G401 (cell line): ENCODE measurements at regions not wholly inside any gene's neighbourhood (a gene's known extent, or its start where the extent isn't known, plus 50 kb on each side); places are given as distances from the start of the nearest gene placed in this dataset.
"Not testable (repeated sequence)": the region's sequence is repeated elsewhere in the genome, so short reads cannot be mapped to it uniquely, and the experiment has no call there.

Experiments
- DNase-seq: peaks from one replicate; pipeline ENCODE4 v3.0.0-alpha.2; 2015; ENCODE audit warnings: low spot score
- in situ Hi-C: cut with HindIII; loops from 2 replicates; pipeline ENCODE4 v1.10.0; 2016; ENCODE audit warnings: low sequenced_read_pairs, mixed read lengths

DNA sequence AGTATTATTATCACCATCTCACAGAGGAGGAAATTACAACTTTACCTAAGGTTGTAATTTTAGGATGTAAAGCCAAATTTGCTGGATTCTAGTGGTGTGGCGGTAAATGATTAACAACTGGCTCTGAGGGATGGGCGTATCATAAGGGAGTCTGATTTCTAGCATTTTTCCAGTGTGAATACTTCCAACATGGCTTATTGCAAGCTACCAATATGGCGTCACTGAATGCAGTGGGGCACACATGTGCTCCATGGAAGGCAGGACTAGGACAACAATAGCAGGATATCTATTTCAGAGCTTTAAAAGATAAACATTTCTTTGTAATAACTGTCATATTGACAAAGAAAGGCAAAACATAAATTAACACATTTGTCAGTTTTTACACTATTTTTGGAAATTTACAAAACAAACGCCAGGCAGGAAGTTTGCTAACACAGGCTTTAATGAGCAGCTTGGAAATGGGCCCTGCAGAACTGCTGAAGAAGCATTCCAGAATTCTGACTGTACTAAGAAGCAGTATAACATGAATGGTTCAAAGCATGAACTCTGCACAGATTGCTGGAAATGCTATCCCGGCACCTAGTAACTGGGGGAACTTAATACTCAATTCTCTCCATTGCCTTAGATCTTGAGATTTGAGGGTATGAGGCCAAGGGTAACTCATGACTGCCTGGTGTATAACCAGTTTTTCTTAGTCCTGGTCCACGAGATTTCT is 439.3 kb upstream of the MAP2 start:
- in situ Hi-C loops: no loop called here
- no peak for DNase-seq

DNA sequence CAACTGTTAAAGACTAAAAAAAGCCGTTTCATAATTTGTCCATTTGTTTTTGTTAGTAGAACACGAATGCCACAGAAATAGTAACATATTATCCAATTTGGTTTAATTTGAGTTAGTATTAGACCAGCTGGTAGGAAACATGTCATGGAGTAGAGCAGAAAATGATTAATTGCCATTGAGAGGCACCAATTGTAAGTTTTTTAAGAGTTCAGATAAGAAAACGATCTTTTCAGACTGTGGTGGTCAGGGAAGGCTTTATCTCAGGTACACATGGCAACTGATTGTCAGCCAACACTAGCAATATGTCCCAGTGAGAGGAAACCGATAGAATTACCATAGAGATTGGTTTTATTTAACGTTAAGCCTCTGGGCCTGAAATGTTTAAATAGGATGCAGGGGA is 438.2 kb upstream of the MAP2 start:
- in situ Hi-C loops: no loop called here
- no peak for DNase-seq

GRCh38 chr2:208990716-208991115 is 433.1 kb upstream of the MAP2 start:
- in situ Hi-C loops: no loop called here
- no peak for DNase-seq

DNA sequence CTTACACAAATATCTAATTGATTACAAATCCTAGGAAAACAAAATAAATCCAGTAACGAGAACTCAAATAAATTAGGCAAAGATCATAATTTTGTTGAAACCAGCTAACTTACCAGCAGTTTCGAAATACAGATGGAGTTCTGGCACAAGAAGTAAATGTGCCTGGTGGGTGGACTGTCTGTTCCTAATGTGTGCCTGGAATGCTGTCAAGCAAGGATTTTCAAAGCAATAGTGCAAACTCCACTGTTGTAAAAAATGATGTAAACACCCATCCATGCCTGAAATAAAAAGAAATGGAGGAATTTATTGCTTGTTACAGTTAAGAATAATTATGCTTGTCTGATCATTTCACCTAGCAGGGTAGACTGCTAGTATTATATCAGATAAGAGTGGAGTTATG is 423.9 kb upstream of the MAP2 start:
- in situ Hi-C loops: no loop called here
- no peak for DNase-seq

GRCh38 chr2:209002054-209002453 is 421.8 kb upstream of the MAP2 start:
- no peak for DNase-seq
- in situ Hi-C loops: no loop called here

DNA sequence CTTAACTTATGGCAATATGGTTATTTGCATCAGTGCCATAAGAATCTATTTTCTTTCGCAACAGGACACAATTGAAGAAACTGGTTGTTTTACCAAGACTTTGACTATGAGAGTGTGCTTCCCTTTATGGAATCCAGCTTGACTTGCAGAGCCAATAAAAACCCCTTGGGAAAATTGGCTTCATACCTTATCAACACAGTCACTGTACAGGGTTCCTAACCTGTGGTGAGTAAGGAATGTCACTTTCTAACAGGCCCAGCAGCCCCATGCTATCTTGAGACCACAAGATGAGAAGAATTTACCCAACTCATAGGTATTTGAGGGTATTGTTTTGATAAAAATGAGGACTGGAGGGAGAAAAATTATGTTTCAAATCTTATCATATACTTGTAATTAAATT is 418.5 kb upstream of the MAP2 start:
- DNase-seq: no peak
- in situ Hi-C loops: no loop called here

GRCh38 chr2:209008636-209009287 is 415.1 kb upstream of the MAP2 start:
- in situ Hi-C loops: no loop called here
- DNase-seq: no peak

GRCh38 chr2:209018633-209019032 is 405.2 kb upstream of the MAP2 start:
- in situ Hi-C loops, DNase-seq: not testable (repeated sequence)

DNA sequence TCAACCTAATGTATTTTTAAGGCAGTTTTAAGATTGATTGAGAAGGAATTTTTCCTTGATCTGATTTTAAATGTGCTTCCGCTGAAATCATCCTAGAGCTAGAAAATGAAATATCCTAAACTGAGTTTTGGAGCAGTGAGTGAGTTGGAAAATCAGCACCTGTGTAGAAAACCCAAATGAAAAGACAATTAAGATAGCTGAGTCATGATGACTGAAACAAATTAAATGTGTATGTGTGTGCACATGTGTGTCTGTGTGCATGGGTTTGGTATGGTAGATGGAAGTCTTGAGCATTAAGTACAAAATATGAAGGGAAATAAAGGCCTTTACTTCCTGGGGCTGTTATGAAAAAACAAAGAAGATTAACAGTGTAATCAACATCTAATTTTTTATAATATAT is 394.6 kb upstream of the MAP2 start:
- in situ Hi-C loops: no loop called here
- DNase-seq: no peak

DNA sequence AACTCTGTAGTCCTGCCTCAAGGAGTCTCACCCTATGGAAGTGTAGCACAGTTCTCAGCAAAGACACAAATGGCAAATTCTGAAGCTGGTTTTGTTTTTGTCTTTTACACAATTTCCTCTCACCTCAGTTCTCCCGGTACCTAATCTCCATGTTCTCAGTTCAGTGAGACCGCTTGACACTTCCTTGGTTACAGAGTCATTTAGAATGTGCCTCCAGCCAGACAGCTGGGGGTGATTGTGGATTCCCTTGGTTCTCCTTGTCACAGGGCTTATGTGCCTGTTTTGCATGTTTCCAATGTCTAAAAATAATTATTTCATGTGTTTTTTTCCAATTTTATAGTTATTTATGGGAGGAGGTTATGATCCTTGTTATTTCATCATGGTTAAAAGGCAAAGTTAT is 379.5 kb upstream of the MAP2 start:
- in situ Hi-C loops: no loop called here
- DNase-seq: no peak

DNA sequence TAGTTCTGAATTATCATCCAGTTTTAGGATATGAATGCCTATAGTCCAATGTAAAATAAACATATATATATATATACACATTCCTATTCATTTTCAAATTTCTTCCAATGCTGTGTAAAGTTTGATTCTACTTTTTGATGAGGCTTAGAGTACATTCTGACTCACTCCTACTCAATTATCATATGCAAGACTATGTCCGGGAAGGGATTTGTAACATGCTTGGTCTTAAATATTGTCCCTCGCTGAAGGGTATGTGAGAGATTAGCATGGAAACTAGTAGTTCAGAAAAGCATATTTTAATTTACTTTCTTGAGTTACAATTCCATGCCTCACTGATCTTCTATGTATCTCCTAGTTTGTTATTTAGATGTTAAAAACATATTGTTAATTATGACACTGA is 377.7 kb upstream of the MAP2 start:
- in situ Hi-C loops: no loop called here
- DNase-seq: no peak

- in situ Hi-C loops: no loop called here
- DNase-seq: no peak
These were observed 374.2 kb upstream of the MAP2 start for GRCh38 chr2:209049608-209050007.

DNA sequence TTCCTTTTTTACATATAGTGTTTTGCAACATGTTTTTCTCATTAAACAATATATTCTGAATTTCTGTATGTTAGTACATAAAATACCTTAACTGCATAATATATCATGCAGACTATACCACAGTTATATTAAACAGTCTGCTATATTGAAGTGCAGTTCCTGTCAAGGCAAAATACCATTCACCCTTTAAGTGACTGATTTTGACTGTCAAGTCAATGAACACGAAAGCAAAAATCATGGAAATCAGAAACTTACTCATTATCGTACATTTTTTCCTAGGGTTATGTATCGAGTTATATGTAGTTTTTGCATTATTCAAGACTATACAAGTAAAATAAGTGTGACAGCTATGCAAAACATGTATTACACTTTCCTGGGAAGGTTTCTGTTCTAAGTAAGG is 361.6 kb upstream of the MAP2 start:
- in situ Hi-C loops: no loop called here

DNA sequence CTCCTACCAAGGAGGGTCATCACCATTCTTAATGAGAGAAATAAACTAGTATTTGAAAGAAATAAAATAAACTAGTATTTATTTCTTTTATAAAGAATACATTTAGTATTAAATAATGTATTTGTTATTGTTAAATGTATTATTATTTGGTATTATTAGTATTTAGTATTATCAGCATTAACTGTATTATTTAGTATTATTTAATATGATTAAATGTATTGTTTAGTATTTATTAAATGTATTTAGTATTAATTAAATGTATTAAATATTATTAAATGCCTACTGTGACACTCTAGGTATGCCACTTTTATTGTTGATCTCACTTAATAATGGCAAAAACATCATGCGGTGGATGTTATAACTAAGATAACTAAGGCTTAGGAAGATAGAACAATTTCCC is 353.6 kb upstream of the MAP2 start:
- in situ Hi-C loops: no loop called here
- no peak for DNase-seq

More for the DNA sequence above, 361.6 kb upstream of the MAP2 start:
- no peak for DNase-seq

DNA sequence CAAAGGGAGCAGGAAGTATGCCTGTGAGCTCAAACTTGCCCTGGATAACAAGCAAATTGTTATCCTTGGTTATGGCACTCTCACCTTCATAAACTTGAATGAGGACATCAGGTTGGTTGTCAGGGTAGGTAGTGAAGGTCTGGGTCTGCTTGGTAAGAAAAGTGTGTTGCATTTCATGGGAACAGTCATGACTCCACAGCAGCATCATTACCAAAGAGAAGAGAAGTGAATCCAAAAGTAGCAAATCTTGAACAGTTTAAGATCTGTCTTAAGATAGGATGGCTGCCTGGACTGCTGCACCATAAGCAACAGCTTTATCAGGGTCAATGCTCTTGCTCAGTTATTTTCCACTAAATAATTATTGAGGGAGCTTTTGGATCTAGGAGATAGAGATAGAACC is 350.7 kb upstream of the MAP2 start:
- in situ Hi-C loops: no loop called here
- no peak for DNase-seq

DNA sequence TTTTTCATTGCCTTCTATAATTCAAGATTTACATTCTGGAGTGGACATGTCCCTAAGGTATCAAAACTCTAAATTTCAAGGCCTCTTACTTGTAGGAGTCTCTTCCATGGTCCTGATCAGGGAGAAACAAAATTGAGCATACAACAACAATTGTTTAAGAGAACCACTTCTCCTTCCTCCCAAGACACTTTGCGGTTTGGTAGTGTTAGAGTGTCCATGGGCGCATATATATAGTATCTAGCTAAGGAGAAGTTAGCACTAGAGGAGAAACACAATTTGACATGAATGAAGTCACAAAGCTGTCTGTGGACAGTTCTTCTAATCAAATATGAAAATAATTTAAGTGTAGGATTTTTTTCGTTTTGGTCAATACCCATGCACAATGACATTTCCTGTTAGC is 349.1 kb upstream of the MAP2 start:
- in situ Hi-C loops: no loop called here
- no peak for DNase-seq

GRCh38 chr2:209076151-209076550 is 347.7 kb upstream of the MAP2 start:
- in situ Hi-C loops: no loop called here
- no peak for DNase-seq

DNA sequence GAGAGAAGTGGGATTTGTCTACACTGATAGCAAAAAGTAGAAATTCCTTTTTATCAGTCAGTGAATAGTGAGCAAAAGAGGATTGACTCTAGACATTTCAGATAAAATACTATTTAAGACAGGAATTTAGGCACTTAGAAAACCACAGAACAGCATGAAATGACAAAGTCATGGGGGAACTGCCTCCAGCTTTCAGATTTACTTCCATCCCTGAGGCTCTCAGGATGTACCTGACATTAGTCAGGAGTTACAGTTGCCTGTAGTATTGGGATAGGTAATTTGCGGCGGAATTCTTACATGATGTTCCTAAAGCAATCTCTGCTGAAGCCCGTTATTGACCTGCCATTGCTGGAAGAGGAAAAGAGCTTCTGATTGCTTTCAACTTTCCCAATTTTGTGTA is 337.1 kb upstream of the MAP2 start:
- in situ Hi-C loops: no loop called here
- no peak for DNase-seq

DNA sequence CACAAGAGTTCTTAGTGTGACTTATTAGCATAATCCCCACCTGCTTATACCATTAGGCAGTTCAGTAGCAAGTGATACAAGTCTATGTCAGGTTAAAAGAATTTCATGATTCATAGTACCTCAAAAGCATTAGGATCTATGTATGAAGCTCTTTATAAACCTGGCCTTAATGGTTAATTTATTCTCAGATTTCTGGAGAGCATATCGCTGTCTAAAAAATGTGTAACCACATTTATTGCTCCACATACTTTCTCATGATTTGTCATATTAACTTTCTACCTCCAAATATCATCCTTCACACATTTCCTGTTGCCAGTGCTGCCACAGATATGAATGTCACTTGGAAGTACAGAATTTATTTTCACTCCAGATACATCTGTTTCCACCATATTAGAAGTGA is 332.8 kb upstream of the MAP2 start:
- DNase-seq: no peak
- in situ Hi-C loops: no loop called here

- DNase-seq: no peak
- in situ Hi-C loops: no loop called here
These were observed 329.6 kb upstream of the MAP2 start for GRCh38 chr2:209094221-209094620.

GRCh38 chr2:209095432-209095831 is 328.4 kb upstream of the MAP2 start:
- in situ Hi-C loops: no loop called here
- DNase-seq: no peak
